Renal pelvis (tissue), 1 donor: ENCODE measurements at regions not wholly inside any gene's neighbourhood (a gene's known extent, or its start where the extent isn't known, plus 50 kb on each side); places are given as distances from the start of the nearest gene placed in this dataset.

Experiments
- DNase-seq: peaks from one replicate; pipeline ENCODE4 v3.0.0-alpha.2; 2013

DNA sequence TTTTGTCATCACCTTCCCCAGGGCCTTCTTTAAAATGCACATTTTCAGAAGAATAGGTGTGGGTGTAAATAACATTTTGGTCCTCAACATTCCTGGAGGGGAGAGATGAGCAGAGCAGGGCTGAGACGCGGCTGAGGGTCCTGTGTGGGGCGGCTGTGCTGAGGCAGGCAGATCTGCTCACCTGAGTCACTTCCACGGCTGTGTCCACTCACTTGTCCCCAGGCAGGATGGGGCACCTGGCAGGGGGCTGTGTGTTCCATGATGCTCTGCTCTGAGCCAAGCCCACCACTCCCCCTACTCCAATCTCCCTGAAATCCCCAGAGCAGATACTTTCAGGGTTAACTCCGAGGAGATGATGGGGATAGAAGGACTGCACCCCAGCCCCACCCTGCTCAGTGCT, 93.8 kb downstream of the GLRX3 start:
- no peak for DNase-seq

DNA sequence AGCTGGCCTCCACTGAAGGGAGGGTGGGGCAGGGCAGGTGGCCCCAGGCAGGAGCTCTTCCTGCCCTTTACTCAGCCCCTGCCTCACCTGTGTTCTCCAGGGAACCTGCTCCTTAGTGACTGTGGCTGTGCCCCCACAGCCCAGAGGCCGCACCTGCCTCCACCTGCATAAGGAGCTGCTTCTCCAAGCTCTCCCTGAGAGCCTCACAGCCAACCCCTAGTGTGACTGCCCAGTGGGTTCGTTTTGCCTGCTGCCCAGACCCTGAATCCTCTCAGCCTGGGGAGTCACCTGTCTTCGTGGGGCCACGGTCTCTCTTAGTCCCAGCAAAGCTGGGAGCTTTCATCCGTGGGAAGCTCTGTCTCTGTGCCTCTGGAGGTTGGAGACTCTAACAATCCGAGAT, 94.4 kb downstream of the GLRX3 start:
- DNase-seq = no peak

DNA sequence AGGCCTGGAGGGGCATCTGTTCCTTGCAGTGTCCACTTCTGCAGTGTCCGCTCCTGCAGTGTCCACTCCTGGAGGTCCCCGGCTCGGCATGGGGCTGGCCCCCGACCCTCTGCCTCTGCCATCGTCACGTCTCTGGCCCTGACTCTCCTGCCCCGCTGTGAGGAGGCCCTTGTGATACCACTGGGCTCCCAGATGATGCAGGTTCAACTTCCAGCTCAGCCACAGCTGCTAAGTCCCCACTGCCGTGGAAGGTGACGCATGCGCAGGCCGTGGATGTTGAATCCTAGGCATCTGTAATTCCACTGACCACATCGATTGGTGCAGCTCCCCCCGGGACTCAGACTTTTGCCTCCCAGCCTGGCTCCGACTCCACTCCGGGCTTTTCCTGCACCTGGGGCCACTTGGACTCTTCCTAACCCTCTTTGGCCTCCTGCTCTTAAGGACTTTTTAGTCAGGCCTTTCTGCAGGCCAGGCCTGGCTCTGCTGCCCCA, 95.1 kb downstream of the GLRX3 start:
- no peak for DNase-seq

DNA sequence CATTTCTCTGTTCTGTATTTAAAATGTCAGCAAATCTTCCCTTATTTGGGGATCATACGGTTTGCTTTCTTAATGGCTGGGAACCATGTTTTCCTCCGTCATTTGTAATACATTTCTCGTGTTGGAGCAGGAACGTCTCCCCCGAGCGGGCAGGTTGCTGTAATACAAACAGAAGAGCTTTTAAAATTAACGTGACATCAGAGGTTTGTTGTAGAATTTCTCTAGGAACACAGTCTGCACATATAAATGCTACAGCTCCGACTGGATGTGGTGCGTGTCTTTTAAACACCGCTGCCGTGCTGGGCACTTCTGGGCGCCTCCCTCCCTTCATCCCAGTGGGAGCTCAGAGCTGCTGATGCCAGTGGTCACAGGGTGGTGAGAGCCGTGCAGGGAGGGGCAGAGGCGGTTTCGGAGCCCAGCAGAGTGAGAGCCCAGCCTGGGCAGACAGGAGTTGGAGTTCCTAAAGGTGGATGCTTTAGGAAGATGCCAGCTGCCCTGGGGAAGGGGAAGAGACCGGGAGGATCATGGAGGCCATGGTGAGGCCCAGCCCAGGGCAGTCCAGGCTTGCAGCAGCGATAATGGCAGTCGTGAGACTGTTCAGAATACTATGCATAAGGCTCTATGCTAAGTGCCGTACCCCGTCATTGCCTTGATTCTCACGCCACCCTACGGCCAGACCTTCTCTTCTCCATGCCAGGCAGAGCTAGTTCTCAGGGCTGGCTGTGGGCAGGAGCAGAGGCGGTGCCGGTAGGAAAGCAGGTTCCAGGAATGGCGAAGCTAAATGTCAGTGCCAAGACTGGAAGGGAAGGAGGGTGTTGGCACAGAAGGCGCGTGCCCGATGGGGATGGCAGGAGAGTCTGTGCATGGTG, 96.2 kb downstream of the GLRX3 start:
- DNase-seq = no peak

DNA sequence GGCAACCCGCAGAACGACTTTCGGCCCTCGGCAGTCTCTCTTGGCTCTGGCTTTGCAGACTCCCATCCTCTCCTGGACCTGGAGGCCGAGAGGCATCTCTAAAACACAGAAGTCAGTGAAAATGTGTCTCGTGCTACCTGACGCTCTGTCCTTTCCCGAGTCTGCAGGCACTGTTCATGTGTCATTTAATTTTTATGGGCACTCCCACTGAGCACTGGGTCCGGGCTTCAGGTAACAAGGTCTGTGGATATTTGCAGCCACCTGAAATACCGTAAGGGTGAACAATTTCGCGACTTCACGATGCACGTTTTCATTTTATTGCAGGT, 96.8 kb downstream of the GLRX3 start:
- no peak for DNase-seq

DNA sequence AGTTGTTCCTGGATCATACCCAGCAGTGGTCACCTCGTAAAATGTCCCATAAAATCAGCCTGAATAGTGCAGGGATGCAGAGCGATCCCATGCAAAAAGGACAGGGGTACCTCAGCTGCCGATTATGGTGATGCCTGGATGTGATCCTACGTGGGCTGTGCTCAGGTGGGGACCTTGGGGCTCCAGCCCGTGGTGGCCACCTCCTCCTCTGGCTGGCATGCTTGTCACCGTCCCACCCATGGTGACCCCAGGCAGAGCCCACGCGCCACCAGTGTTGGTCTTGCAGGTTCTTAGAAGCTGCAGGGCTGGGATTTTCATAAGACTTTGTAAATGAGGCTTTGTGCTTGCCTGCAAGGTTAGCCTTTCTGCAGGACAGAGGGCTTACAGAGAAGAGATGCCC, 97.2 kb downstream of the GLRX3 start:
- no peak for DNase-seq

DNA sequence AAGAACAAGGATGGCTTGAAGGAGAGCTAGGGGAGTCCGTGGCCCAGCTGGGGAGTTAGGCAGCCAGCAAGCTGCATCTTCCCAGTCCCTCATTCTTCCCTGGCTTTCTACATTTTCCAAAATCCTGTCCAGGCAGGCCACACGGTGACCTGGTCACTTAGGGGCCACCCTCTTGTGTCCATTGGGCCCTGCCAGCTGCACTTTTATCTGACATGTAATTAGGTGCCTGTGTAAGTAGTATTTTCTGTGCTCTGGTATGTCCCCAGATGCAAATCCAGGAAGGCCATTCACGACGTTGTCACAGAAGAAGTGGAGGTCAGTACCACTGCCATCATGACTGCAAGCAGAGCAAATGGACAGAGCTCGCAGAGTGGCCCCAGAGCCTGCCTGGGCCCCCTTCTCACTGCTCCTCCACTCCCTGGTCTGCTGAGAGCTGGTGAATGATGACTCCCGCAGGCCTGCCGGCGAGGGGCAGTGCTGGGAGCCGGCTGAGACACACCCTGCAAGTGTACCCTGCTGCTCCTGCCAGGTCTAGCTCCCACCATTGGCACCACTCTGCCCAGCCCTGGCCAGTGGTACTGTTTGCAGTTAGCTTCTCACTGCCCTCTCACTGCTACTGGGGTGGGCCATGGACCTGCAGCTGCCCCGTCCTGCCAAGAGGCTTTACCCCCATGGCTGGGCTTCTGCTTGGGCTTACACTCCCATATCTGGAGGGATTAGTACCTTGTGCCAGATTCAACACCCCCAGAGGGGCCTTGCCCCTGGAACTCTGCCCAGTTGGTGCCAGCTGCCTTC, 98.2 kb downstream of the GLRX3 start:
- DNase-seq = no peak

DNA sequence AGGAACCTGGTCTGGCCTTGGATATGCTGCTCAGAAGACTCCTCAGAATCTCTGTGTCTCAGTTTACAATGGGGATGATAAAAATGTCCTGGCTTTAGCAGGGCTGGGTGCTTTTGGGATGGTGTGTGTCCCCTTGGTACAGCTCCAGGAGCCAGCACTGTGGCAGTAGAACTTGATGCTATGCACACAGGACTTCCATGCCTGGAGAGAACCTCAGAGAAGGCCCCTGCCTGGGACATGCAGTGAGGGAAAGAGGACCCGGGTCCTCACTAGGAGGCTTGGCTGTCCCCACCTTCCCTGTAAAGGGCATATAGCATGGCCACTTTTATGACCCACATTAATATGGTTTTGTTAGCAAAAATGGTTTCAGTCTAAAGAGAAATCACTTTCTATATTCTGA, 100.5 kb downstream of the GLRX3 start:
- no peak for DNase-seq

DNA sequence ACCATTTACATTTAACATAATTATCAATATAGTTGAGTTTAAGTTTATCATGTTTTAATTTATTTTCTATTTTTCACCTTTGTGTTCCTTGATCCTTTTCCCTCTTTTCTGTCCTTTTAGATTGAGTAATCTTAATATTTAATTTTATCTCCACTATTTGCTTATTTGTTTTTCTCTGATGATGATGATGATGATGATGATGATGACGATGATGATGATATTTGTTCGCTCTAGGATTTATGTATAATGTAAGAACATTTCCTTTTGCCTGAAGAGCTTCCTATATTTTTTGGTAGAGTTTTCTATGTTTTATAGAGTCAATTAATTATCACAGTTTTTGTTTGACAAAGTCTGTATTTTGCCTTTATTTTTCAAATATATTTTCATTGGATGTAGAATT, 104.2 kb downstream of the GLRX3 start:
- no peak for DNase-seq

DNA sequence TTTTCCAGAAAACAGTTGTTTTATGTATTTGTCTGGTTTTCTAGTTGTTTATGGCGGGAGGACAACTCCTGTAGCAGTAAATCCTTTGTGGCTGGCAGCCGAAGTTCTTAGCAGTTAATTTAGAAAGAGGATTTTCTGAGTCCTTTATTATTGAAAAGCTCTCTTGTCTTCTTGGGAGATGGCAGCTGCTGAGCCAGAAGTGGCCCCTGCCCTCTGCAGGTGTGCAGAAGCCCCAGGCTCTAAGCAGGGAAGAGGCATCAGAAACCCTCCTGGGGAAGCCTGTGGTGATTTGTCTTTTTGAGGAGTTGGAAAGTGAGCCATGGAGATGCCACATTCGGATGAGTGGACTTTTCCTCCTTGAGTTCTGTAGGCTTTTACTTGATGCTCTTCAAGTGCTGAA, 106.3 kb downstream of the GLRX3 start:
- peak; percentile 8 for DNase-seq

DNA sequence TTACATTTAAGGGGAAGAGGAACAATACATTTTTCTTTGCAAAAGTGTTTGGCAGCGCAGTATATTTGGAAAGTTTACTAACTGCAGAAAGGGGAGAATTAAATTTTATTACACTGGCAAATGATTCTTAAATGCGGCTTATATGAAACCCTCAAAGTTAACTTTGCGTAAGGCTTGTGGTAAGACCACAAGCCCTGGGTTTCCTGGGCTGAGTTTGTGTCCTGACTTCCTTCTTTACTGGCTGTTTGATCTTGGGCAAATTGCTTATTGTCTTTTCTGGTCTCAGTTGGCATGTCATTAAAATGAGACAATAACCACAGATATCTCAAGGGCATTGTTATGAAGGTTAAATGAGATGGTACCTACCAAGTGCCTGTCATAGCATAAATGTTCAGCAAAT, 106.8 kb downstream of the GLRX3 start:
- DNase-seq = no peak

DNA sequence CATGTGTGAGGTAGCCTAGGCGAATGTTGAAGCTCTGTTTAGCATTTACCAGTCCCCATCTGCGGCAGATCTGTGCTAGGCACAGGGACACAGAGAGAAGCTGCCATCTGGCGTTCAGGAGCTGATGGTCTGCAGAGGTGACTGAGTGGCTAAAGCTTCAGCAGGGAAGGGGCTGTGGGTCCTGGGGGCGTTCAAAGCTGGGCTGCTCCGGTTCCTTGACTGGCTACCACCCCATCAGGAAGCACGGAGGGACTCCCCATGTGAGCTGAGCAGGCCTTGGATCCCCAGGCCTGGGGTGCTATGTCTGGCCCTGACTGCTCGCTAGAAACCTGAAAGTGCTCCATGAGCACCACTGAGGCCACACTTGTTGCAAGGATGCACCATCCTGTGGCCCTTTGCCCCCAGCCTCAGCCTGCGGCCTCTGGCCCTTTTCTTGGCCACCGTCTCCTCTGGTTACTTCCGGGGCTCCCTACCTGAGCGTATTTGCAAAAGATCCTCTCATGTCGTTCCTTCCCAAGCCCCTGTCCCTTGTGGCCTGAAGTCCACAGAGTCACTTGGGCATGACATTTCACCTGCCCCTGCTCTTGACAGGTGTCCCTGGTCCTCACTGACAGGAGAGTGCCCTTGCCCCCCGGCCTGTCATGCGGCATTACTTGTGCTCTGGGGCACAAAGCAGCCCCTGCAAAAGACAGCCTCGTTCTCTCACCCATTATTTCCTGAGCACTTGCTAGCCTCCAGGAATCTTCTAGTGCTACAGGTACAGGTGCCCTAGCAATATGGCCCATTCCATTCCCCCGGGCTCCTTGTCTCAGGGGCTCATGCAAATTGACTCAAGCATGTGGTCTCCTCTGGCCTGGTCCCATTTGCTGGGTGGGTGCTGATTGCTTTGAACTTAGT, 108.1 kb downstream of the GLRX3 start:
- DNase-seq = no peak

DNA sequence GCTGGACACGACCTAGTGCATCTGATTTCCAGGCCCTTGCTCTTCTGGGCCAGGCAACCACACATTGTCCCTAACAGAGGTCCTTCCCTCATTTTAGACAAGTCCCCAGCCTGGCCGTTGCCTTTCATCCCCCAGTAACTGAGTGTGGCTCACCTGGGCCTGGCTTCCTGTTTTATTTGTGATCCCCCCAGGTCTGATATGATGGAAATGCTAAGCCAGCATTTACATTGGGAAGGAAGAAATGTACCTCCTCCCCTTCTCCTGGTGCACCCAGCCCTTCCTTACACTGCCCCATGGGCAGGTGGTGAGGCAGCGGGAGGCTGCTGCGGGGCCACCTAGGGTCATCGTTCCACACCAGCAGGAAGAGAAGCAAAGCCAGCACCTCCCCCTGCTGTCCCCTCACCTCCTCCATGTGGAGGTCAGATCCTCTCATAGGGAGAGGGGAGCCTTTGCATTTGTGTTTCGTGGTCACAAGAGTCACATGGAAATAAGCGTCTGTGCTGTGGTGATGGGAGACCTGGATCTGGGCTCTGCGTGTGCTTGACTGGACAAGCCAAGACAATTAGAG, 108.8 kb downstream of the GLRX3 start:
- no peak for DNase-seq

DNA sequence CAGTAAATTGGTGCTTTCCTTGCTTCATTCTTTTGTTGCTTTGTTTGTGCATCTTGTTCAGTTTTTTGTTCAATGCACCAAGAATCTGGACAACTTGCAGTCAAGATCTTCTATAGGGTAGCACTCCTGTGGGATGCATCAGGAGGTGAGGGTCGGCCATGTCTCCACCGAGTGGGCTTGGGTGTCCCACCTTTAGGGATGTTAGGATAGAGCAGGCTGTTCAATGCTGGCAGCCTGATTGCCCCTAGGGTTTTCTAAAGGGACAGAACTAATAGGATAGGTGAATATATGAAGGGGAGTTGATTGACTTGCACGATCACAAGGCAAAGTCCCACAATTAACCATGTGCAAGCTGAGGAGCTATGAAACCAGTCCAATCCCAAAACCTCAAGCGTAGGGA, 109.9 kb downstream of the GLRX3 start:
- no peak for DNase-seq

DNA sequence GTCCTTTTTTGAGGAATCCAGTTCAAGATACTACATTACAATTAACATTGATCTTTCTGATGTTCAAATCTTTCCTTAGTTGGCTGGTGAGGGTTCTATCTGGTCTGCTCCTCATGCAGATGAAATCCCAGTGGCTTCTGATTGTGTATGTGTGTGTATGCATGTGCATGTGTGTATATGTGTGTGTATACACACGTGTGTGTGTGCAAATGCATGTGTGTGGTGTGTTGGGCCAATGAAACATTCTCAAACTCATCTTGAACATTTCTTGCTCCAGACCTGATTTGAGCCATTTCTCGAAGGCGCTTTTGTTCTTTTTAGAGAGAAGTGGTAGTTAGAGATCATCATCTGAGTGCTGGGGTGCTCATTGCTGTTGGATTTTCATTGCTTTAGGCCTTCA, 113.9 kb downstream of the GLRX3 start:
- no peak for DNase-seq

DNA sequence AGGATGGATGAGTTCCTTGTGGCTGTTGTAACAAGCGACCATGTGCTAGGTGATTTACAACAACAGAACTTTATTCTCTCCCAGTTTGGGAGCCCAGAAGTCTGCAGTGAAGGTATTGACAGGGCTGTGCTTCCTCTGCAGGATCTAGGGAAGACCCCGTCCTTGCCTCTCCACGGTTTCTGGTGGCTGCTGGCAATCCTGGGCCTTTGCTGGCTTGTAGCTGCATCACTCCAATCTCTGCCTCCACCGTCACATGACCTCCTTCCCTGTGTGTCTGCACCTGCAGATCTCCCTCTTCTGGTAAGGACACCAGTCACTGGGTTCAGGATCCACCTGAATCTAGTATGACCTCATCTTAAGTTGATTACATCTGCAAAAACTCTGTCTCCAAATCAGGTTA, 115.6 kb downstream of the GLRX3 start:
- no peak for DNase-seq

DNA sequence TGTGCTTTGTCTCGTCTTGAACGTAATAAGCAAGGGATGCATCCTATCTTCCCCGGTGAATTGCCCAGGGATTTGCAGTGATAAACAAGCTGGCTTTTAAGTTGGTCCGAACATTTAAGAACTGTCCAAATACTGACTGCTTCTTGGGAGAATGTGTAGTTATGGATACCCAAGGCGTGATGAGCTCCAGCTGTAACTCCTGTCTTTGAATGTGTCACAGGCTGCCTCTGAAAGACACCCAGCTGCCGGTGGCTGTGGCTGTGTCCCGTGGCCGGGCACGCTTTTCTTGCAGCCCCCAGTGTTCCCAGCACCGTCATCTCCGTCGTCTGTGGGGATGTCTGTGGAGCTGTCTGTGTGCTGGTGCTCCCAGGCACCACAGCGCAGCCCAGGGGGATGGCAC, 118.1 kb downstream of the GLRX3 start:
- peak; percentile 81 for DNase-seq

DNA sequence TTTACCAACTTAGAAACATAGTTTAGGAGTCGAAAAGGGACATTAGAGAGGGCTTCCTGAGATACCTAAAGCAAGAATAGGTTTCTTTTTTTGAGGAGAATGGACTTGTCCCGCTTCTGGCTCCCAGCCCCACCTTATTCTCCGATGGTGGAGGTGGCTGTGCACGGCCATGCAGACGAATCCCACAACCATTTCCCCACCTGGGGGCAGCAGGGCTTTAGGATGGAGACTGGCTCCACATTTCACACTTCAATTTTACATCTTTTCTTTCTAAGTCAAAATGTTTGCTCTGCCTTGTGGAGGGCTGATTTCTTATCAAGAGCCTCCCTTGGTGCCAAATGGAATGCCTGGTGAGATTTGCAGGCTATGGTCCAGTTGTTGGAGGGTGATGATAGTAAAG, 118.5 kb downstream of the GLRX3 start:
- DNase-seq = no peak

DNA sequence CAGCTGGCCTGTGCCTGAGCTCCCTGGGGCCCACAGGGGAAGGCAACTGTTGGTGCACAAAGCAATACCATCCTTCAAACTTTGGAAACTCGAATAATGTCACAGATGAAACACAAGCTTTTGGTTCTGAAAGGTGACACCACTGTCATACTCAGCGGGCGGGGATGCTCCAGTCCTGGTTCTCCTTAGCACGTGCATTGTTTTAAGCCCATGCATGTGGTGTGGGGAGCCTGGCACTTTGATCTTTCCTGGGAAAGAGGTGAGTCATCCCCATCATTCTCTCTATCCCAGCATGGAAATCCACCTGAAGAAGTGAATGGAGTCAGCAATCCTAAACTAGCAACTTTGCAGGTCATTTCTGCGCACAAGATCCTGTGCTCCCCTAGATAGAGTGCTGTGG, 119.6 kb downstream of the GLRX3 start:
- DNase-seq = no peak

DNA sequence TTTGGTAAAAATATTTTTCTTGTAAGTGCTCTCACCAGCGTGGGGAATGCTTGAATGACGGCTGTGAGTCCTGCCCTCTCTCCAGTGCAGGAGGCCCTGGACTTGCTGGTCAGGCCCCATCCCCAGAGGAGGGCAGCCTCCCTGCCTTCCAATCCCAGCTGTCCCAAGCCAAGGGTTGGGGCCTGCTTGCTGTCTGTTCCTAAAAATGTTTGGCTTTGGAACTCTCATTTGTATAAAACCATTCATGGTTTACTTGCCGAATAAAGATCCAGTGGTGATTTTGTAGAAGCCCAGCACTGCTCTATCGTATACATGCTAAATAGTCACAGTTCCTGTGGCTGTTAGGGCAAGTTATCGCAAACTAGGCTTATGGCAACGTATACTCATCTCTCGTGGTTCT, 121.7 kb downstream of the GLRX3 start:
- DNase-seq = no peak

DNA sequence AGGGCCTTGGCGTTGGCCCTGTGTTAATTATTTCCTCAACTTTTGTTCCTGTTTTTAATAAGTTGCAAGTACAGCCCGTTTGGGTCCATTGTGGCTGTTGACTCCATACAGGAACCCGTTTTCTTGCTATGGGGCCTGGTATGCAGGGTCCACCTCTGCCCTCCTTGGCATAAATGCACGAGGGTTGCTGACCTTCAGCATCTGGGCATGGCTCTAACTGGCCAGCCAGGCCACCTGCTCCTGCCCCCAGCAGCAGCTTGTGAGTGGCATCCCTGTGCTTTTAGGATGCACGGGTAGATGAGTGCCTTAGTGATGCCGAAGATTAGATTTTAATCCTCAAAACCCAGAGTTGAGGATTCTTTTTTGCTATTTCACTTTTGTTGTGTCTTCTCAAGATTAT, 123.2 kb downstream of the GLRX3 start:
- no peak for DNase-seq

DNA sequence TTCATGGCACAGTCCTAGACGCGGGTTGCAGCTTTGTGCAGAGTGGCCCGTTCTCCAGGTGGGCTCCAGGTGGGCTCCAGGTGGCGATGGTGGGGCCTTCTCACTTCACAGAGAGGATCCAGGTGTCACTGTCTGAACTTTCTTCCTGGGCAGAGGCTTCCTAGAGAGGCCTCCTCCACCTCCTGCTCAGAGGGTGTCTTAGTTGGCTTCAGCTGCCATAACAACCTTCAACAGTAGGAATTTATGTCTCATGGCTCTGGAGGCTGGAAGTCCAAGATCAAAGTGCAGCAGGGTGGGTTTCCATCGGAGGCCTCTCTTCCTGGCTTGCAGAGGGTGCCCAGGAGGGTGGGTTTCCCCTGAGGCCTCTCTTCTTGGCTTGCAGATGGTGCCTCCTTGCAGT, 125.1 kb downstream of the GLRX3 start:
- DNase-seq = no peak
